ENCODE measurements at regions not wholly inside any gene's neighbourhood (a gene's known extent, or its start where the extent isn't known, plus 50 kb on each side); places are given as distances from the start of the nearest gene placed in this dataset.
"Not testable (repeated sequence)": the region's sequence is repeated elsewhere in the genome, so short reads cannot be mapped to it uniquely, and the experiment has no call there.

- not testable (repeated sequence) for TF ChIP-seq CTCF, POLR2A (IDR thresholded peaks at IDR 0.05)
Measured at GRCh38 chr4:28312497-28312896, 1451.9 kb downstream of the STIM2 start.

Measured in tibial nerve (tissue), 3 donors.